ENCODE measurements at regions not wholly inside any gene's neighbourhood (a gene's known extent, or its start where the extent isn't known, plus 50 kb on each side); places are given as distances from the start of the nearest gene placed in this dataset.
A peak's percentile ranks its signal among the peaks of the same experiment; 100 is the strongest.

GRCh38 chr16:85316321-85316919 lies 204.1 kb upstream of the CIBAR2 start:
- TF ChIP-seq CTCF (IDR thresholded peaks at IDR 0.05) (peak; percentile 29 to 47 (median 41)), POLR2AphosphoS5 (IDR thresholded peaks at IDR 0.05; ENCODE audit: insufficient read depth in 1 of 2, low read depth in 1 of 2) (no peak)

Data from vagina (tissue), 2 donors.